GM19452 (cell line): ENCODE measurements at regions not wholly inside any gene's neighbourhood (a gene's known extent, or its start where the extent isn't known, plus 50 kb on each side); places are given as distances from the start of the nearest gene placed in this dataset.
"Not testable (repeated sequence)": the region's sequence is repeated elsewhere in the genome, so short reads cannot be mapped to it uniquely, and the experiment has no call there.

Experiments used
- ATAC-seq: cut with Tn5 transposase; IDR thresholded peaks from one replicate; pipeline ENCODE4 v1.9.1; 2021; ENCODE audit not compliant: unreplicated experiment

- ATAC-seq: no peak
These were observed 380.5 kb upstream of the HNRNPA3 start for GRCh38 chr2:176832086-176832485.

GRCh38 chr2:176833671-176834070, 378.9 kb upstream of the HNRNPA3 start:
- ATAC-seq: no peak

GRCh38 chr2:176834226-176834625, 378.4 kb upstream of the HNRNPA3 start:
- ATAC-seq: no peak

- no peak for ATAC-seq
These were observed 369.4 kb upstream of the HNRNPA3 start for GRCh38 chr2:176843208-176843607.

GRCh38 chr2:176844461-176844860, 368.1 kb upstream of the HNRNPA3 start:
- no peak for ATAC-seq

- ATAC-seq: no peak
These were observed 366.9 kb upstream of the HNRNPA3 start for GRCh38 chr2:176845718-176846117.

GRCh38 chr2:176847575-176847974, 365.0 kb upstream of the HNRNPA3 start:
- ATAC-seq: no peak

- no peak for ATAC-seq
These were observed 363.8 kb upstream of the HNRNPA3 start for GRCh38 chr2:176848844-176849243.

- ATAC-seq: no peak
These were observed 361.2 kb upstream of the HNRNPA3 start for GRCh38 chr2:176851200-176851888.

GRCh38 chr2:176851889-176852483, 360.6 kb upstream of the HNRNPA3 start:
- ATAC-seq: no peak

- peak; percentile 90 for ATAC-seq
These were observed 359.9 kb upstream of the HNRNPA3 start for GRCh38 chr2:176852667-176853066.

- no peak for ATAC-seq
These were observed 358.5 kb upstream of the HNRNPA3 start for GRCh38 chr2:176854062-176854461.

GRCh38 chr2:176854878-176855277, 357.7 kb upstream of the HNRNPA3 start:
- ATAC-seq: no peak

GRCh38 chr2:176856683-176857082, 355.9 kb upstream of the HNRNPA3 start:
- no peak for ATAC-seq

GRCh38 chr2:176865336-176865735, 347.3 kb upstream of the HNRNPA3 start:
- ATAC-seq: no peak

- no peak for ATAC-seq
These were observed 340.2 kb upstream of the HNRNPA3 start for GRCh38 chr2:176872406-176872805.

- ATAC-seq: no peak
These were observed 339.2 kb upstream of the HNRNPA3 start for GRCh38 chr2:176873403-176873802.

- ATAC-seq: no peak
These were observed 336.0 kb upstream of the HNRNPA3 start for GRCh38 chr2:176876493-176877103.

GRCh38 chr2:176879426-176879995, 333.1 kb upstream of the HNRNPA3 start:
- no peak for ATAC-seq

GRCh38 chr2:176882045-176882444, 330.5 kb upstream of the HNRNPA3 start:
- ATAC-seq: not testable (repeated sequence)

GRCh38 chr2:176885001-176885643, 327.5 kb upstream of the HNRNPA3 start:
- ATAC-seq: no peak

GRCh38 chr2:176885661-176886060, 326.9 kb upstream of the HNRNPA3 start:
- ATAC-seq: no peak
